ENCODE measurements at regions not wholly inside any gene's neighbourhood (a gene's known extent, or its start where the extent isn't known, plus 50 kb on each side); places are given as distances from the start of the nearest gene placed in this dataset.
"Not testable (repeated sequence)": the region's sequence is repeated elsewhere in the genome, so short reads cannot be mapped to it uniquely, and the experiment has no call there.

GRCh38 chrY:20891440-20892160, 135.7 kb downstream of the RPS4Y2 start:
- H3K27ac ChIP-seq = no peak overlapping the region
- TF ChIP-seq CTCF (IDR thresholded peaks at IDR 0.05) (no peak), ZFX (IDR thresholded peaks at IDR 0.05; ENCODE audit: borderline replicate concordance) (no peak)

GRCh38 chrY:20925350-20926091, 169.6 kb downstream of the RPS4Y2 start:
- not testable (repeated sequence) for H3K27ac ChIP-seq

- TF ChIP-seq CTCF (IDR thresholded peaks at IDR 0.05) (no peak), ZFX (IDR thresholded peaks at IDR 0.05; ENCODE audit: borderline replicate concordance) (no peak)
- no peak overlapping the region for H3K27ac ChIP-seq
Measured at GRCh38 chrY:20929691-20930342, 173.9 kb downstream of the RPS4Y2 start.

- not testable (repeated sequence) for H3K27ac ChIP-seq
Measured at GRCh38 chrY:20936709-20937251, 180.9 kb downstream of the RPS4Y2 start.

GRCh38 chrY:20961512-20961911, 205.6 kb downstream of the RPS4Y2 start:
- no peak for TF ChIP-seq ZFX (IDR thresholded peaks at IDR 0.05; ENCODE audit: borderline replicate concordance)
- TF ChIP-seq CTCF (IDR thresholded peaks at IDR 0.05) = no peak
- no peak overlapping the region for H3K27ac ChIP-seq

GRCh38 chrY:20967828-20968227, 211.9 kb downstream of the RPS4Y2 start:
- H3K27ac ChIP-seq = no peak overlapping the region
- no peak for TF ChIP-seq CTCF (IDR thresholded peaks at IDR 0.05)
- TF ChIP-seq ZFX (IDR thresholded peaks at IDR 0.05; ENCODE audit: borderline replicate concordance) = no peak

- TF ChIP-seq ZFX (IDR thresholded peaks at IDR 0.05; ENCODE audit: borderline replicate concordance) (no peak), CTCF (IDR thresholded peaks at IDR 0.05) (no peak)
- no peak overlapping the region for H3K27ac ChIP-seq
Measured at GRCh38 chrY:20968237-20968636, 212.3 kb downstream of the RPS4Y2 start.

- TF ChIP-seq ZFX (IDR thresholded peaks at IDR 0.05; ENCODE audit: borderline replicate concordance) = no peak
Measured at GRCh38 chrY:20971371-20971770, 215.5 kb downstream of the RPS4Y2 start.

More at GRCh38 chrY:20971371-20971770, 215.5 kb downstream of the RPS4Y2 start:
- no peak overlapping the region for H3K27ac ChIP-seq

All from 22Rv1 (cell line).